ENCODE measurements at regions not wholly inside any gene's neighbourhood (a gene's known extent, or its start where the extent isn't known, plus 50 kb on each side); places are given as distances from the start of the nearest gene placed in this dataset.

- H3K4me1 ChIP-seq (ENCODE audit: insufficient read depth, low read length) = no peaks in the 10 kb centered on the region
- no peak overlapping the region for H3K4me3 ChIP-seq (ENCODE audit: low read depth in 1 of 2, low read length in 2 of 2)
- no peaks in the 10 kb centered on the region for H3K9me3 ChIP-seq (ENCODE audit: low read length)
- no peaks in the 10 kb centered on the region for H3K36me3 ChIP-seq (ENCODE audit: insufficient read depth, low read length)
- no peak overlapping the region for H3K27ac ChIP-seq (ENCODE audit: low read depth, low read length)
- no peaks in the 10 kb centered on the region for H3K27me3 ChIP-seq (ENCODE audit: control insufficient read depth in 1 of 2, insufficient read depth in 2 of 2, low read length in 2 of 2)
- H3K9ac ChIP-seq (ENCODE audit: low read length) = no peak overlapping the region
Observed at GRCh38 chr4:3354455-3354811, 61.6 kb downstream of the RGS12 start.

- Histone ChIP-seq H3K4me3 (ENCODE audit: low read depth in 1 of 2, low read length in 2 of 2) (no peak overlapping the region), H3K36me3 (ENCODE audit: insufficient read depth, low read length) (no peaks in the 10 kb centered on the region), H3K4me1 (ENCODE audit: insufficient read depth, low read length) (no peaks in the 10 kb centered on the region), H3K27me3 (ENCODE audit: control insufficient read depth in 1 of 2, insufficient read depth in 2 of 2, low read length in 2 of 2) (no peaks in the 10 kb centered on the region), H3K9ac (ENCODE audit: low read length) (no peak overlapping the region), H3K27ac (ENCODE audit: low read depth, low read length) (no peak overlapping the region), H3K9me3 (ENCODE audit: low read length) (no peaks in the 10 kb centered on the region)
Observed at GRCh38 chr4:3355266-3355748, 62.5 kb downstream of the RGS12 start.

GRCh38 chr4:3358656-3359055, 65.8 kb downstream of the RGS12 start:
- H3K27ac ChIP-seq (ENCODE audit: low read depth, low read length) = no peak overlapping the region
- no peaks in the 10 kb centered on the region for H3K9me3 ChIP-seq (ENCODE audit: low read length)
- no peak overlapping the region for H3K4me3 ChIP-seq (ENCODE audit: low read depth in 1 of 2, low read length in 2 of 2)
- no peak overlapping the region for H3K9ac ChIP-seq (ENCODE audit: low read length)
- no peaks in the 10 kb centered on the region for H3K4me1 ChIP-seq (ENCODE audit: insufficient read depth, low read length)
- H3K36me3 ChIP-seq (ENCODE audit: insufficient read depth, low read length) = no peaks in the 10 kb centered on the region
- H3K27me3 ChIP-seq (ENCODE audit: control insufficient read depth in 1 of 2, insufficient read depth in 2 of 2, low read length in 2 of 2) = no peaks in the 10 kb centered on the region

GRCh38 chr4:3360777-3361176, 68.0 kb downstream of the RGS12 start:
- no peaks in the 10 kb centered on the region for H3K27me3 ChIP-seq (ENCODE audit: control insufficient read depth in 1 of 2, insufficient read depth in 2 of 2, low read length in 2 of 2)
- no peak overlapping the region for H3K9ac ChIP-seq (ENCODE audit: low read length)
- no peak overlapping the region for H3K27ac ChIP-seq (ENCODE audit: low read depth, low read length)
- H3K9me3 ChIP-seq (ENCODE audit: low read length) = no peaks in the 10 kb centered on the region
- no peaks in the 10 kb centered on the region for H3K4me1 ChIP-seq (ENCODE audit: insufficient read depth, low read length)
- H3K36me3 ChIP-seq (ENCODE audit: insufficient read depth, low read length) = no peaks in the 10 kb centered on the region
- no peak overlapping the region for H3K4me3 ChIP-seq (ENCODE audit: low read depth in 1 of 2, low read length in 2 of 2)

GRCh38 chr4:3361406-3361805, 68.6 kb downstream of the RGS12 start:
- no peaks in the 10 kb centered on the region for H3K36me3 ChIP-seq (ENCODE audit: insufficient read depth, low read length)
- no peak overlapping the region for H3K9ac ChIP-seq (ENCODE audit: low read length)
- H3K4me3 ChIP-seq (ENCODE audit: low read depth in 1 of 2, low read length in 2 of 2) = no peak overlapping the region
- no peaks in the 10 kb centered on the region for H3K9me3 ChIP-seq (ENCODE audit: low read length)
- no peak overlapping the region for H3K27ac ChIP-seq (ENCODE audit: low read depth, low read length)
- H3K4me1 ChIP-seq (ENCODE audit: insufficient read depth, low read length) = no peaks in the 10 kb centered on the region
- no peaks in the 10 kb centered on the region for H3K27me3 ChIP-seq (ENCODE audit: control insufficient read depth in 1 of 2, insufficient read depth in 2 of 2, low read length in 2 of 2)

GRCh38 chr4:3361896-3362295, 69.1 kb downstream of the RGS12 start:
- H3K27me3 ChIP-seq (ENCODE audit: control insufficient read depth in 1 of 2, insufficient read depth in 2 of 2, low read length in 2 of 2) = no peaks in the 10 kb centered on the region
- no peak overlapping the region for H3K9ac ChIP-seq (ENCODE audit: low read length)
- H3K9me3 ChIP-seq (ENCODE audit: low read length) = no peaks in the 10 kb centered on the region
- no peaks in the 10 kb centered on the region for H3K36me3 ChIP-seq (ENCODE audit: insufficient read depth, low read length)
- no peak overlapping the region for H3K27ac ChIP-seq (ENCODE audit: low read depth, low read length)
- no peak overlapping the region for H3K4me3 ChIP-seq (ENCODE audit: low read depth in 1 of 2, low read length in 2 of 2)
- no peaks in the 10 kb centered on the region for H3K4me1 ChIP-seq (ENCODE audit: insufficient read depth, low read length)

- H3K4me1 ChIP-seq (ENCODE audit: insufficient read depth, low read length) = no peaks in the 10 kb centered on the region
Observed at GRCh38 chr4:3362431-3363287, 69.8 kb downstream of the RGS12 start.

GRCh38 chr4:3363411-3364141, 70.8 kb downstream of the RGS12 start:
- Histone ChIP-seq H3K36me3 (ENCODE audit: insufficient read depth, low read length) (no peaks in the 10 kb centered on the region), H3K27ac (ENCODE audit: low read depth, low read length) (no peak overlapping the region), H3K9me3 (ENCODE audit: low read length) (no peaks in the 10 kb centered on the region), H3K27me3 (ENCODE audit: control insufficient read depth in 1 of 2, insufficient read depth in 2 of 2, low read length in 2 of 2) (no peaks in the 10 kb centered on the region), H3K4me1 (ENCODE audit: insufficient read depth, low read length) (peaks cover under 1% of the 10 kb centered on the region), H3K9ac (ENCODE audit: low read length) (no peak overlapping the region), H3K4me3 (ENCODE audit: low read depth in 1 of 2, low read length in 2 of 2) (no peak overlapping the region)

More at GRCh38 chr4:3362431-3363287, 69.8 kb downstream of the RGS12 start:
- Histone ChIP-seq H3K36me3 (ENCODE audit: insufficient read depth, low read length) (no peaks in the 10 kb centered on the region), H3K9me3 (ENCODE audit: low read length) (no peaks in the 10 kb centered on the region), H3K27ac (ENCODE audit: low read depth, low read length) (no peak overlapping the region), H3K4me3 (ENCODE audit: low read depth in 1 of 2, low read length in 2 of 2) (no peak overlapping the region), H3K9ac (ENCODE audit: low read length) (no peak overlapping the region), H3K27me3 (ENCODE audit: control insufficient read depth in 1 of 2, insufficient read depth in 2 of 2, low read length in 2 of 2) (no peaks in the 10 kb centered on the region)

- Histone ChIP-seq H3K9ac (ENCODE audit: low read length) (no peak overlapping the region), H3K27me3 (ENCODE audit: control insufficient read depth in 1 of 2, insufficient read depth in 2 of 2, low read length in 2 of 2) (no peaks in the 10 kb centered on the region), H3K27ac (ENCODE audit: low read depth, low read length) (no peak overlapping the region), H3K4me1 (ENCODE audit: insufficient read depth, low read length) (peaks cover 6% of the 10 kb centered on the region), H3K4me3 (ENCODE audit: low read depth in 1 of 2, low read length in 2 of 2) (no peak overlapping the region), H3K9me3 (ENCODE audit: low read length) (no peaks in the 10 kb centered on the region), H3K36me3 (ENCODE audit: insufficient read depth, low read length) (no peaks in the 10 kb centered on the region)
Observed at GRCh38 chr4:3364199-3364598, 71.4 kb downstream of the RGS12 start.

GRCh38 chr4:3364634-3365314, 72.0 kb downstream of the RGS12 start:
- H3K9me3 ChIP-seq (ENCODE audit: low read length) = no peaks in the 10 kb centered on the region
- H3K27ac ChIP-seq (ENCODE audit: low read depth, low read length) = no peak overlapping the region
- H3K4me3 ChIP-seq (ENCODE audit: low read depth in 1 of 2, low read length in 2 of 2) = no peak overlapping the region
- H3K27me3 ChIP-seq (ENCODE audit: control insufficient read depth in 1 of 2, insufficient read depth in 2 of 2, low read length in 2 of 2) = no peaks in the 10 kb centered on the region
- H3K36me3 ChIP-seq (ENCODE audit: insufficient read depth, low read length) = no peaks in the 10 kb centered on the region
- H3K9ac ChIP-seq (ENCODE audit: low read length) = no peak overlapping the region
- H3K4me1 ChIP-seq (ENCODE audit: insufficient read depth, low read length) = peaks cover 12% of the 10 kb centered on the region

GRCh38 chr4:3365326-3365725, 72.5 kb downstream of the RGS12 start:
- H3K4me1 ChIP-seq (ENCODE audit: insufficient read depth, low read length) = peaks cover 18% of the 10 kb centered on the region
- H3K36me3 ChIP-seq (ENCODE audit: insufficient read depth, low read length) = no peaks in the 10 kb centered on the region
- no peak overlapping the region for H3K27ac ChIP-seq (ENCODE audit: low read depth, low read length)
- no peak overlapping the region for H3K4me3 ChIP-seq (ENCODE audit: low read depth in 1 of 2, low read length in 2 of 2)
- no peaks in the 10 kb centered on the region for H3K27me3 ChIP-seq (ENCODE audit: control insufficient read depth in 1 of 2, insufficient read depth in 2 of 2, low read length in 2 of 2)
- H3K9me3 ChIP-seq (ENCODE audit: low read length) = no peaks in the 10 kb centered on the region
- no peak overlapping the region for H3K9ac ChIP-seq (ENCODE audit: low read length)

Data from muscle layer of colon (tissue), 2 donors.